GM10248 (cell line): ENCODE measurements at regions not wholly inside any gene's neighbourhood (a gene's known extent, or its start where the extent isn't known, plus 50 kb on each side); places are given as distances from the start of the nearest gene placed in this dataset.

ENCODE experiments used
- CTCF ChIA-PET: fragments of 300-600 bp; sonication (Branson Sonifier 250); formaldehyde crosslinking; extraction: SDS; loops from one replicate; lab custom pipeline; 2021; ENCODE audit warnings: antibody characterized with exemption; lab: Yijun Ruan, JAX
- POLR2A ChIA-PET: fragments of 350-650 bp; sonication (Branson Sonifier 250); formaldehyde crosslinking; extraction: SDS; loops from one replicate; lab custom pipeline; 2020; ENCODE audit warnings: antibody characterized with exemption; lab: Yijun Ruan, JAX
- DNase-seq: peaks from one replicate; pipeline ENCODE4 v3.0.0; 2012; ENCODE audit errors: extremely low spot score
- TF ChIP-seq, protein P1 (sequence below): IDR thresholded peaks from 2 replicates; pipeline ENCODE4 v1.5.1; 2012; ENCODE audit warnings: mild to moderate bottlenecking, low read depth; ENCODE audit errors: extremely low read depth, missing control alignments, control extremely low read depth

DNA sequence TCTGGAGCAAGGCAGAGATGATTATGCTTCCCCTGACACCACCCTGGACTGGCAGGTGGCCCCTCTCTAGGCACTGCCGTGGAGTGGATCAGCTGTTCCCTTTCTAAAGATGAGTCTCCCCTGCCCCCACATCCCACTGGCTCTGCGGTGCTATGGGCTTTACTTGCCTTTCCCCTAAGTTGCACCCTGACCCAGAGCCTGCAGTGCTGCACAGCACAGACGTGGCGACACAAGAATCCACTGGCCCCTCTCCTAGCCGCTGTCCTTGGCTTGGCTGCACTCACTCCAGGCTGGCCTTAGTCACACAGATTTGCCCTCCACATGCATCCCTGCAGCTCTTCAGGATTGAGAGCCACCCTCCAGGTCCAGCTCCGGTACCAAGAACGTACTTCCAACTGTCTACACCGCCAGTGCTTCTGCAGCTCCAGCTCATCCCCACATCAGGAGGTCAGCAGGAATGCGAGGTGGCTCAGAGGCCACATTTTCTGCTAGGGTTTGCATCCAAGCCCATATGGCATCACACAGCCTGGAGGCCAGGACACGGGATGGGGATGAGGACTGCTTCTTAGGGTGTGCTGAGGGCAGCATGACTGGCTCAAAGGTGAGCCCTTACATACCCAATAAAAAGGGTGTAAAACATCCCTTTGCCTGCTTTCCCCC is 82.4 kb upstream of the RASGRF1 start:
- ChIA-PET POLR2A (no interaction called here), CTCF (interaction anchor here (4.7 kb wide), 1 partner anchor 11 kb away, joined by 40 read pairs; no protein-coding TSS in a partner anchor)
- no peak for DNase-seq
- TF ChIP-seq, protein P1, sequence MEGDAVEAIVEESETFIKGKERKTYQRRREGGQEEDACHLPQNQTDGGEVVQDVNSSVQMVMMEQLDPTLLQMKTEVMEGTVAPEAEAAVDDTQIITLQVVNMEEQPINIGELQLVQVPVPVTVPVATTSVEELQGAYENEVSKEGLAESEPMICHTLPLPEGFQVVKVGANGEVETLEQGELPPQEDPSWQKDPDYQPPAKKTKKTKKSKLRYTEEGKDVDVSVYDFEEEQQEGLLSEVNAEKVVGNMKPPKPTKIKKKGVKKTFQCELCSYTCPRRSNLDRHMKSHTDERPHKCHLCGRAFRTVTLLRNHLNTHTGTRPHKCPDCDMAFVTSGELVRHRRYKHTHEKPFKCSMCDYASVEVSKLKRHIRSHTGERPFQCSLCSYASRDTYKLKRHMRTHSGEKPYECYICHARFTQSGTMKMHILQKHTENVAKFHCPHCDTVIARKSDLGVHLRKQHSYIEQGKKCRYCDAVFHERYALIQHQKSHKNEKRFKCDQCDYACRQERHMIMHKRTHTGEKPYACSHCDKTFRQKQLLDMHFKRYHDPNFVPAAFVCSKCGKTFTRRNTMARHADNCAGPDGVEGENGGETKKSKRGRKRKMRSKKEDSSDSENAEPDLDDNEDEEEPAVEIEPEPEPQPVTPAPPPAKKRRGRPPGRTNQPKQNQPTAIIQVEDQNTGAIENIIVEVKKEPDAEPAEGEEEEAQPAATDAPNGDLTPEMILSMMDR = no peak

DNA sequence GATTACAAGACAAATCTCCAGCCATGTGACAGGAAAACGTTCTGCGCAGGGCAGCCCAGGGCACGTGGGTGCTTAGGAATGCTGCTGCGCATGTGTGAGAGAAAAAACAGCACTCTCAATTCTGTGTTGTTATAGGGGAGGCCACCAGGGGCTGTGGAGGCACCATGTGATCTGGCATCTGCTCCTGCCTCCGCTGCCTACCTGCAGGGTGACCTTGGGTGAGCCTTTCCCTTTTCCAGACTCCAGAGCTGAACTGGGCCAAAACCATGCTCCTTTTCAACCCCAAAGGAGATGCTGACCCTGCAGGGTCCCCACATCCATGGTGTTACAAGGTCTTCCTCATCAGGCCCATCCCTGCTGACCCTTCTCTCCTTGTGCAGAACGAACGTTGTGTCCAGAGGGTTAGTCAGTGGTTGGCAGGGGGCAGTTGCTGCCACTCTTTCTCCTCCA is 81.5 kb upstream of the RASGRF1 start:
- ChIA-PET POLR2A (no interaction called here), CTCF (interaction anchor here (4.7 kb wide), 1 partner anchor 11 kb away, joined by 40 read pairs; no protein-coding TSS in a partner anchor)
- no peak for DNase-seq
- TF ChIP-seq, protein P1 = no peak

DNA sequence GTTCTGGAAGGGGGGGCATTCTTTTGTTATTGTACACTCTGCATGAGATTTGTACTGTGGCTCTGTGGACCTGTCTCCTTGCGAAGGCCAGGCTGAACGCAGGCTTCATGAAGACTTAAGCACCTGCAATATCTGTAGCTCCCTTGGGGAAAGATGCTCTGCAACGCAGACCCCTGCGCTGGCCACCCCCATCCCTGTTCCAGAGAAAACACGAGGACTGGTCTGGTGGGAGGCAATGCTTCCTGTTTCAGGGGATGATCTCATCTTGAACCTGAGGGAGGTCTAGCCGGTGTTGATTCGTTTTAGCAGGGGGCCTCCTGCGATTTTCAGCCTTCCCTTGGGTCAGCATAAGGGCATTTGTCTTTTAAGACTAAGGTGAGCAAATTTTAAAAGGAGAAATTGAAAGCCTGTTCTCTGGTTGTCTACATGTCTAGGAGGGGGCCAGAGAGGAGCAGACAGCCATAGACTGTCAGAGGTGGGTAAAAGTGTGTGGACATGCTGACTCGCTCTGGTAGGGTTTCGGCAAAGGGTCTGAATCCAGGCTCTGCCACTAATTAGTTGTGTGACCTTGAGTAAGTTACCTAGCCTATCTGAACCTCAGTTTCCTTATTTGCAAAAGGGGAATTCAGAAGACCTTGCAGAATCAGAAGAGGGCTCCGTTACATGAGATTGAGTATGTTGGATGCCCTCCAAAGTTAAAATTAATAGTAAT is 80.9 kb upstream of the RASGRF1 start:
- TF ChIP-seq, protein P1 = no peak
- ChIA-PET POLR2A (no interaction called here), CTCF (interaction anchor here (1.0 to 1.4 kb wide), 2 partner anchors 8 to 143 kb away, joined by 3 read pairs; no protein-coding TSS in a partner anchor)
- no peak for DNase-seq

- CTCF ChIA-PET = interaction anchor here (1.4 kb wide), 1 partner anchor 9 kb away, joined by 3 read pairs; no protein-coding TSS in a partner anchor
- TF ChIP-seq, protein P1 = no peak
- no peak for DNase-seq
These were observed 79.7 kb upstream of the RASGRF1 start for GRCh38 chr15:79170256-79170664.

DNA sequence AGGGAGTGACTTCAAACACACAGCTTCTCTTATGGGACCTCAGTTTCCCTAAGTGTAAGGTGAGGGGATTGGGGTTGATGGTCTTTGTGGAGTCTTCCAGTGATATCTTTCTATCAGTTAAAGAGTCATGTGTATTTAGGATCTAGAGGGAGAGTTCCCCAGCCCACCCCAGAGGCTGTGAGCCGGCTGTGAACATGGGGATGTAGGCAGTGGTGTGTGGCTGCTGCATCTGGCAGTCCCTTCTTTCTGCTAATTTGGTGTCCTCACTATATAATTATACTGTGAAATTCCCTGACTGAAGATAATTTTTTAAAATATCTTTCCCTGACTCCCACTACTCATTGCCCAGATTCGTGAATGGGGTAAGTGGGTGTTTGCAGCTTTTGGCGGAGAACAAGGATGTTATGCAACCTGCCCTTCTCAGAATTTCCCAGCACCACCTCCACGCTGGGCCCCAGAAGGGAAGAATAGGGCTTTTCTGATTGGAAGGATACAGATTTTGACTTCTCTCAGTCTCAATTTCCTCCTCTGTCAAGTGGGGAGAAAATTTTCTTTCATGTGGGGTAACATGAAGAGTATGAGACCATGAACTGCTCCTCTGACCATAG is 79.0 kb upstream of the RASGRF1 start:
- ChIA-PET POLR2A (no interaction called here), CTCF (interaction anchor here (1.4 to 1.6 kb wide), 3 partner anchors 9 to 15 kb away, joined by 3 to 5 read pairs (median 3); no protein-coding TSS in a partner anchor)
- TF ChIP-seq, protein P1 = no peak
- no peak for DNase-seq

More at GRCh38 chr15:79170256-79170664, 79.7 kb upstream of the RASGRF1 start:
- POLR2A ChIA-PET = no interaction called here

DNA sequence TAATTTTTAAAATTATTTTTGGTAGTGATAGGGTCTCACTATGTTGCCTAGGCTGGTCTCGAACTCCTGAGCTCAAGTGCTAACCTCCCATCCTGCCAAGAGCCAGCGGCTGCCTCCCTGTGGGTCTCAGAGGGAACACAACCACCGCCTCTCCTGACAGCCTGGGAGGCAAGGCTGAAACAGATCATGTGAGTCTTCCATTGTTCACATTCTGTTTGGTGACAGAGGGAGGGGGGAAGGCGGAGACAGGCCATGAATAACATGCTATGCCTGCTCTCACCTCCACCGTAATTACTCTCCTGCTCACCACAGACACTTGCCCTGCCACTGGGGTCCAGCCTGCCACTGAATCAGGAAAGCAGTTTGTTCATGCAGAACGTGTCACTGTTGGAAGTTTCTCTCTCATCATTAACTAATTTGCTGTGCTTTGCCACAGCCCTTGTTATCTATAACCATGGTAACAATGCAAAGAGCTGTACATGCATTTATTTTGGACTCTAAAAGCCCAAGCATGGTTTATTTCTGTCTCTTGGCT is 78.4 kb upstream of the RASGRF1 start:
- ChIA-PET CTCF (interaction anchor here (1.6 kb wide), 2 partner anchors 10 to 16 kb away, joined by 3 to 5 read pairs; no protein-coding TSS in a partner anchor), POLR2A (no interaction called here)
- TF ChIP-seq, protein P1 = no peak
- no peak for DNase-seq
